ENCODE measurements at regions not wholly inside any gene's neighbourhood (a gene's known extent, or its start where the extent isn't known, plus 50 kb on each side); places are given as distances from the start of the nearest gene placed in this dataset.

DNA sequence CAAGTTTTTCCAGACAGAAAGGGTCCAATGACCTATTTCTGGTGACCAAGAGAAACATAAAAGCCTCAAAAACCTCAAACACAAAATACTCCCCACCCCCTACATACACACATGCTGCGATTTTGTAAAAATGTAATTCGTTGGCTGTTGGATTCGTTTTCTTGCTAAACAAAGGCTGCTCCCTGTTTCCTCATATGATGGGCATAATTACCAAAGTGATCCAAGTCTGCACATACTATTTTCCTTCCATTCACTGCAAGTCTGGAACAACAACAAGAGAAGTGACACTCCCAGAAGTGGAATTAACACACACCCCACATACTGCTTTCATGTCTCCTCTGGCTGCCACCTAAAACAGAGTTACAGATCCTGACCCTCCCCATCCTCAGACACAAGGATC is 131.9 kb downstream of the RAP2A start:
- 34 to 43% methylated on average over 3 of the region's 3 CpGs for WGBS, 2 donors
- Histone ChIP-seq H3K27ac (no peak overlapping the region), H3K4me1 (peaks cover 0 to 17% (median 0%) of the 10 kb centered on the region in 3 donors), H3K4me3 (no peak overlapping the region), H3K27me3 (no peaks in the 10 kb centered on the region), H3K9me3 (no peaks in the 10 kb centered on the region), H3K36me3 (no peaks in the 10 kb centered on the region)
- TF ChIP-seq, protein P1, sequence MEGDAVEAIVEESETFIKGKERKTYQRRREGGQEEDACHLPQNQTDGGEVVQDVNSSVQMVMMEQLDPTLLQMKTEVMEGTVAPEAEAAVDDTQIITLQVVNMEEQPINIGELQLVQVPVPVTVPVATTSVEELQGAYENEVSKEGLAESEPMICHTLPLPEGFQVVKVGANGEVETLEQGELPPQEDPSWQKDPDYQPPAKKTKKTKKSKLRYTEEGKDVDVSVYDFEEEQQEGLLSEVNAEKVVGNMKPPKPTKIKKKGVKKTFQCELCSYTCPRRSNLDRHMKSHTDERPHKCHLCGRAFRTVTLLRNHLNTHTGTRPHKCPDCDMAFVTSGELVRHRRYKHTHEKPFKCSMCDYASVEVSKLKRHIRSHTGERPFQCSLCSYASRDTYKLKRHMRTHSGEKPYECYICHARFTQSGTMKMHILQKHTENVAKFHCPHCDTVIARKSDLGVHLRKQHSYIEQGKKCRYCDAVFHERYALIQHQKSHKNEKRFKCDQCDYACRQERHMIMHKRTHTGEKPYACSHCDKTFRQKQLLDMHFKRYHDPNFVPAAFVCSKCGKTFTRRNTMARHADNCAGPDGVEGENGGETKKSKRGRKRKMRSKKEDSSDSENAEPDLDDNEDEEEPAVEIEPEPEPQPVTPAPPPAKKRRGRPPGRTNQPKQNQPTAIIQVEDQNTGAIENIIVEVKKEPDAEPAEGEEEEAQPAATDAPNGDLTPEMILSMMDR (IDR thresholded peaks at IDR 0.05): no peak
- no peak for TF ChIP-seq POLR2A (IDR thresholded peaks at IDR 0.05)
- intact Hi-C loops (cut with DNase I): no loop called here
- DNase-seq: no peak

DNA sequence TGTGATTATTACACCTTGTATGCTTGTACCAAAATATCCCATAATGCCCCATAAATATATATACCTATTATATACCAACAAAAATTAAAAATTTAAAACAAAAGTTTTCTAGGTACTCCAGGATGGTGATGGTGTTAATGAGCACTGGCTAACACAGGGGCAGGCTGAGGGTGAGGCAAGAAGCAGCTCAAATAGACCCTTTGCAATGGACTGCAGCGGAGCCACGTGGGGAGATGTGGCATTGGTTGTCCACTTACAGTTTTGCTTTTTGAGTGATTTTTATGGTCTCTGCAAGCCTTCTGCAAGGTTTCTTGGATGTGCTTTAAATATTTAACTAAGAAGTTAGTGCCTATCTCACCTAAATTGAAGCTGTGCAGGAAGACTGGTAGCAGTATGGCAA is 132.9 kb downstream of the RAP2A start:
- TF ChIP-seq, protein P1 (IDR thresholded peaks at IDR 0.05): no peak
- TF ChIP-seq POLR2A (IDR thresholded peaks at IDR 0.05): no peak
- peaks cover 0 to 17% (median 0%) of the 10 kb centered on the region in 3 donors for H3K4me1 ChIP-seq
- H3K27ac ChIP-seq: no peak overlapping the region
- H3K27me3 ChIP-seq: no peaks in the 10 kb centered on the region
- DNase-seq: no peak
- H3K4me3 ChIP-seq: no peak overlapping the region
- intact Hi-C loops (cut with DNase I): no loop called here
- H3K9me3 ChIP-seq: no peaks in the 10 kb centered on the region
- WGBS, 2 donors: 73 to 100% methylated on average over 2 of the region's 2 CpGs
- H3K36me3 ChIP-seq: no peaks in the 10 kb centered on the region

DNA sequence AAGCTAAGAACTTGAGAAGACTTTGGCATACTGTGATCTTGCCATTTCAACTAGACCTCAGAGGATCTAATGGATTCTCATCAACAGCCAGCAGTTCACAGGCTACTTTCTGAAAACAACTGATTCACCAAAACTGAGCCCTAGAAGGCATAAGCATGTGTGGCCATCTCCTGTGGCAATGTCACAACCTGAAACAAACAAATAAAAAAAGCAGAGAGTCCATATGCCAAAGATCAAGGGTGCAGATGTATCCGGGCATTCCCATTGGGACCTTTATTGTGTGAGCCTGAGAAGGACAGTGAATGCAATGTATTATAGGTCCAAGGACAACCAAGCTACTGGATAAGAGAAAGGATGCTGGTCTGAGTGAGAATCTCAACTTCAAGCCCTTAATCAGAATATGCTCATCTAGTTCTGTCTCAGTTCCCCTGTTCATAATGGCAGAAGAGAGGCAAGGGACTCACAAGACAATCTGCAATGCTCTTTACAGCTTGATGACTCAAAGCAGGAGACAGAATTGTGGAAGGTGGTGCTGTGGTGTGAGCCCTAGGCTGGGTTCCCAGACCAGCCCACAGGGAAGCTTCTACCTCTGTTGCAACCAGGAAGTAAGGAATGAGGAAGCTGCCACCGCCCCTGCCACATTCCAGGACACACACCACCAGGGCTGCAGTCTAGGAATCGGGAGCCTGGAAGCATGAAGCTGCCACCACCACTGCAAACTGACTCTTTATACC is 133.7 kb downstream of the RAP2A start:
- DNase-seq: no peak
- WGBS, 2 donors: 17 to 37% methylated on average over 2 to 3 of the region's 3 CpGs
- intact Hi-C loops (cut with DNase I): no loop called here
- TF ChIP-seq, protein P1 (IDR thresholded peaks at IDR 0.05): no peak
- TF ChIP-seq POLR2A (IDR thresholded peaks at IDR 0.05): no peak
- Histone ChIP-seq H3K4me3 (no peak overlapping the region), H3K9me3 (no peaks in the 10 kb centered on the region), H3K36me3 (no peaks in the 10 kb centered on the region), H3K4me1 (peaks cover 0 to 17% (median 0%) of the 10 kb centered on the region in 3 donors), H3K27ac (no peak overlapping the region), H3K27me3 (no peaks in the 10 kb centered on the region)

DNA sequence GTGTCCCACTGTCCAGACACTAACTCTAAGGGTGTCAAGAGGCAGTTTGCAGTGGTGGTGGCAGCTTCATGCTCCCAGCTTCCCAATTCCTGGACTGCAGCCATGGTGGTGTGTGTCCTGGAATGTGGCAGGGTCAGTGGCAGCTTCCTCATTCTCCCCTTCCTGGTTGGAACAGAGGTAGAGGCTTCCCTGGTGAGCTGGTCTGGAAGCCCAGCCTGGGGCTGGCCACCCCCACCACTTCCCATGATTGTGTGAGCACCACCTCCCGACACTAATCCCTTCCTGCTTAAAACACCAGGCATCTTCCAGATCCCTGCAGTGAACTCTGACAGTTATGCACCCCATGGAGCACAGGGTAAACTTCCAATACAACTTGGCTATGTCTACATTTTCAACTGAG is 134.9 kb downstream of the RAP2A start:
- Histone ChIP-seq H3K27ac (no peak overlapping the region), H3K36me3 (no peaks in the 10 kb centered on the region), H3K4me3 (no peak overlapping the region), H3K27me3 (no peaks in the 10 kb centered on the region), H3K9me3 (no peaks in the 10 kb centered on the region), H3K4me1 (peaks cover 0 to 17% (median 0%) of the 10 kb centered on the region in 3 donors)
- DNase-seq: no peak
- intact Hi-C loops (cut with DNase I): no loop called here
- TF ChIP-seq, protein P1 (IDR thresholded peaks at IDR 0.05): no peak
- TF ChIP-seq POLR2A (IDR thresholded peaks at IDR 0.05): no peak
- 53 to 57% methylated on average over 1 of the region's 1 CpG for WGBS, 2 donors

DNA sequence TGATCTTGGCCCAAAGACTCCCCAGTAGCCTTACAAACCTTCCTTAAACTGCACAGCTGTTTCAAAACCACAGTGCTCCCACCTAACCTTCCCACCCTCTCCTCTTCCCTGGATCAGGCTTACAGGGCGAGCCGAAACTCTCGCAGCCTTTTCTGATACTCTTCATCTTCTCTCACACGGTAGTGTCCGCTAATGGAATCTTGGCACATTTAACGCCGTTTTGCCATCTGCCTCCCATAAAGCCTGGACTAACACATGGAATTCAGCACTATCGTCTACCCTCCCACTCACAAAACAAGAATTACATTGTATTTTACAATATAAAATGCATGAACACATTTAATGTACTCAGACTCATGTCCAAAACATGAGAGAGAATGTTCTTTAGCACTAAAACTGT is 135.9 kb downstream of the RAP2A start:
- no peak overlapping the region for H3K4me3 ChIP-seq
- TF ChIP-seq POLR2A (IDR thresholded peaks at IDR 0.05): no peak
- TF ChIP-seq, protein P1 (IDR thresholded peaks at IDR 0.05): no peak
- no peaks in the 10 kb centered on the region for H3K9me3 ChIP-seq
- no peaks in the 10 kb centered on the region for H3K27me3 ChIP-seq
- no peaks in the 10 kb centered on the region for H3K36me3 ChIP-seq
- DNase-seq: no peak
- 66 to 81% methylated on average over 8 of the region's 8 CpGs for WGBS, 2 donors
- no peak overlapping the region for H3K27ac ChIP-seq
- peaks cover 0 to 17% (median 0%) of the 10 kb centered on the region in 3 donors for H3K4me1 ChIP-seq
- intact Hi-C loops (cut with DNase I): no loop called here

Data from esophagus squamous epithelium (tissue), 5 donors.